ENCODE measurements at regions not wholly inside any gene's neighbourhood (a gene's known extent, or its start where the extent isn't known, plus 50 kb on each side); places are given as distances from the start of the nearest gene placed in this dataset.

DNA sequence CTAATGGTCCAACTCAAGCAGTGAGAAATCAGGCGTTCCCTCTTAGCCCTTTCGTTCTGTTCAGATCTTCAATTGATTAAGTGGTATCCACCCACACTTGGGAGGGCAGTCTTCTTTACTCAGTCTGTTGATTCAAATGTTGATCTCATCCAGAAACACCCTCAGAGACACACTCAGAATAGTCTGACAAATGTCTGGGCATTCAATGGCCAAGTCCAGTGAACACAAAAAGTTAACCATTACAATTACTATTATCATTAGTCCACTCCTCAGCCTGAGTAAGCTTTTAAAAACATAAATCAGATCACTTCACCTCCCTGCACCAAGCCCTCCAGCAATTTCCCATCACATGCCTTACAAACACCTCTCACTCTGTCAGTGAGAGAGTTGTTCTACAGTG is 423.2 kb downstream of the RFPL4B start:
- H3K27ac Mint-ChIP-seq = no peak overlapping the region
- Histone ChIP-seq H3K27me3 (ENCODE audit: insufficient read depth) (no peaks in the 10 kb centered on the region), H3K4me2 (no peak overlapping the region), H4K20me1 (replicated peaks; ENCODE audit: insufficient read depth) (no peaks in the 10 kb centered on the region), H3K4me3 (no peak overlapping the region), H3K4me1 (ENCODE audit: insufficient read depth) (no peaks in the 10 kb centered on the region), H3K79me2 (replicated peaks; ENCODE audit: insufficient read depth) (no peaks in the 10 kb centered on the region), H3F3A (replicated peaks; ENCODE audit: low read depth) (no peaks in the 10 kb centered on the region), H3K27ac (ENCODE audit: low read depth) (no peak overlapping the region), H3K36me3 (ENCODE audit: insufficient read depth) (no peaks in the 10 kb centered on the region), H3K9me2 (ENCODE audit: insufficient read depth) (no peaks in the 10 kb centered on the region), H2AFZ (no peak overlapping the region)
- no peaks in the 10 kb centered on the region for H3K4me1 Mint-ChIP-seq
- no peak for DNase-seq (ENCODE audit: low spot score)
- TF ChIP-seq NANOG (IDR thresholded peaks at IDR 0.05; ENCODE audit: borderline replicate concordance) = no peak
- TF ChIP-seq, protein P1, sequence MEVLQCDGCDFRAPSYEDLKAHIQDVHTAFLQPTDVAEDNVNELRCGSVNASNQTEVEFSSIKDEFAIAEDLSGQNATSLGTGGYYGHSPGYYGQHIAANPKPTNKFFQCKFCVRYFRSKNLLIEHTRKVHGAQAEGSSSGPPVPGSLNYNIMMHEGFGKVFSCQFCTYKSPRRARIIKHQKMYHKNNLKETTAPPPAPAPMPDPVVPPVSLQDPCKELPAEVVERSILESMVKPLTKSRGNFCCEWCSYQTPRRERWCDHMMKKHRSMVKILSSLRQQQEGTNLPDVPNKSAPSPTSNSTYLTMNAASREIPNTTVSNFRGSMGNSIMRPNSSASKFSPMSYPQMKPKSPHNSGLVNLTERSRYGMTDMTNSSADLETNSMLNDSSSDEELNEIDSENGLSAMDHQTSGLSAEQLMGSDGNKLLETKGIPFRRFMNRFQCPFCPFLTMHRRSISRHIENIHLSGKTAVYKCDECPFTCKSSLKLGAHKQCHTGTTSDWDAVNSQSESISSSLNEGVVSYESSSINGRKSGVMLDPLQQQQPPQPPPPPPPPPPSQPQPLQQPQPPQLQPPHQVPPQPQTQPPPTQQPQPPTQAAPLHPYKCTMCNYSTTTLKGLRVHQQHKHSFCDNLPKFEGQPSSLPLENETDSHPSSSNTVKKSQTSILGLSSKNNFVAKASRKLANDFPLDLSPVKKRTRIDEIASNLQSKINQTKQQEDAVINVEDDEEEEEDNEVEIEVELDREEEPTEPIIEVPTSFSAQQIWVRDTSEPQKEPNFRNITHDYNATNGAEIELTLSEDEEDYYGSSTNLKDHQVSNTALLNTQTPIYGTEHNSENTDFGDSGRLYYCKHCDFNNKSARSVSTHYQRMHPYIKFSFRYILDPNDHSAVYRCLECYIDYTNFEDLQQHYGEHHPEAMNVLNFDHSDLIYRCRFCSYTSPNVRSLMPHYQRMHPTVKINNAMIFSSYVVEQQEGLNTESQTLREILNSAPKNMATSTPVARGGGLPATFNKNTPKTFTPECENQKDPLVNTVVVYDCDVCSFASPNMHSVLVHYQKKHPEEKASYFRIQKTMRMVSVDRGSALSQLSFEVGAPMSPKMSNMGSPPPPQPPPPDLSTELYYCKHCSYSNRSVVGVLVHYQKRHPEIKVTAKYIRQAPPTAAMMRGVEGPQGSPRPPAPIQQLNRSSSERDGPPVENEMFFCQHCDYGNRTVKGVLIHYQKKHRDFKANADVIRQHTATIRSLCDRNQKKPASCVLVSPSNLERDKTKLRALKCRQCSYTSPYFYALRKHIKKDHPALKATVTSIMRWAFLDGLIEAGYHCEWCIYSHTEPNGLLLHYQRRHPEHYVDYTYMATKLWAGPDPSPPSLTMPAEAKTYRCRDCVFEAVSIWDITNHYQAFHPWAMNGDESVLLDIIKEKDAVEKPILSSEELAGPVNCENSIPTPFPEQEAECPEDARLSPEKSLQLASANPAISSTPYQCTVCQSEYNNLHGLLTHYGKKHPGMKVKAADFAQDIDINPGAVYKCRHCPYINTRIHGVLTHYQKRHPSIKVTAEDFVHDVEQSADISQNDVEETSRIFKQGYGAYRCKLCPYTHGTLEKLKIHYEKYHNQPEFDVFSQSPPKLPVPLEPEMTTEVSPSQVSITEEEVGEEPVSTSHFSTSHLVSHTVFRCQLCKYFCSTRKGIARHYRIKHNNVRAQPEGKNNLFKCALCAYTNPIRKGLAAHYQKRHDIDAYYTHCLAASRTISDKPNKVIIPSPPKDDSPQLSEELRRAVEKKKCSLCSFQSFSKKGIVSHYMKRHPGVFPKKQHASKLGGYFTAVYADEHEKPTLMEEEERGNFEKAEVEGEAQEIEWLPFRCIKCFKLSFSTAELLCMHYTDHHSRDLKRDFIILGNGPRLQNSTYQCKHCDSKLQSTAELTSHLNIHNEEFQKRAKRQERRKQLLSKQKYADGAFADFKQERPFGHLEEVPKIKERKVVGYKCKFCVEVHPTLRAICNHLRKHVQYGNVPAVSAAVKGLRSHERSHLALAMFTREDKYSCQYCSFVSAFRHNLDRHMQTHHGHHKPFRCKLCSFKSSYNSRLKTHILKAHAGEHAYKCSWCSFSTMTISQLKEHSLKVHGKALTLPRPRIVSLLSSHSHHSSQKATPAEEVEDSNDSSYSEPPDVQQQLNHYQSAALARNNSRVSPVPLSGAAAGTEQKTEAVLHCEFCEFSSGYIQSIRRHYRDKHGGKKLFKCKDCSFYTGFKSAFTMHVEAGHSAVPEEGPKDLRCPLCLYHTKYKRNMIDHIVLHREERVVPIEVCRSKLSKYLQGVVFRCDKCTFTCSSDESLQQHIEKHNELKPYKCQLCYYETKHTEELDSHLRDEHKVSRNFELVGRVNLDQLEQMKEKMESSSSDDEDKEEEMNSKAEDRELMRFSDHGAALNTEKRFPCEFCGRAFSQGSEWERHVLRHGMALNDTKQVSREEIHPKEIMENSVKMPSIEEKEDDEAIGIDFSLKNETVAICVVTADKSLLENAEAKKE (CRISPR knock-in tag; IDR thresholded peaks at IDR 0.05) = no peak
- no peak for TF ChIP-seq STAT1 (IDR thresholded peaks at IDR 0.05; ENCODE audit: unreplicated experiment)
- TF ChIP-seq, protein P2, sequence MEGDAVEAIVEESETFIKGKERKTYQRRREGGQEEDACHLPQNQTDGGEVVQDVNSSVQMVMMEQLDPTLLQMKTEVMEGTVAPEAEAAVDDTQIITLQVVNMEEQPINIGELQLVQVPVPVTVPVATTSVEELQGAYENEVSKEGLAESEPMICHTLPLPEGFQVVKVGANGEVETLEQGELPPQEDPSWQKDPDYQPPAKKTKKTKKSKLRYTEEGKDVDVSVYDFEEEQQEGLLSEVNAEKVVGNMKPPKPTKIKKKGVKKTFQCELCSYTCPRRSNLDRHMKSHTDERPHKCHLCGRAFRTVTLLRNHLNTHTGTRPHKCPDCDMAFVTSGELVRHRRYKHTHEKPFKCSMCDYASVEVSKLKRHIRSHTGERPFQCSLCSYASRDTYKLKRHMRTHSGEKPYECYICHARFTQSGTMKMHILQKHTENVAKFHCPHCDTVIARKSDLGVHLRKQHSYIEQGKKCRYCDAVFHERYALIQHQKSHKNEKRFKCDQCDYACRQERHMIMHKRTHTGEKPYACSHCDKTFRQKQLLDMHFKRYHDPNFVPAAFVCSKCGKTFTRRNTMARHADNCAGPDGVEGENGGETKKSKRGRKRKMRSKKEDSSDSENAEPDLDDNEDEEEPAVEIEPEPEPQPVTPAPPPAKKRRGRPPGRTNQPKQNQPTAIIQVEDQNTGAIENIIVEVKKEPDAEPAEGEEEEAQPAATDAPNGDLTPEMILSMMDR (conservative IDR thresholded peaks at IDR 0.05; ENCODE audit: low read depth in 2 of 2) = no peak
- TF ChIP-seq ZNF114 (CRISPR knock-in tag; IDR thresholded peaks at IDR 0.05) = no peak
- TF ChIP-seq POLR2AphosphoS5 (IDR thresholded peaks at IDR 0.05; ENCODE audit: low read depth) = no peak
- no peak for TF ChIP-seq EZH2phosphoT487 (IDR thresholded peaks at IDR 0.05; ENCODE audit: unreplicated experiment)
- no peak for TF ChIP-seq CREB1 (CRISPR knock-in tag; IDR thresholded peaks at IDR 0.05; ENCODE audit: low read depth)
- TF ChIP-seq JUNB (IDR thresholded peaks at IDR 0.05; ENCODE audit: unreplicated experiment) = no peak
- no peak for TF ChIP-seq EZH2 (IDR thresholded peaks at IDR 0.05; ENCODE audit: low read depth, unreplicated experiment)
- TF ChIP-seq, protein P3, sequence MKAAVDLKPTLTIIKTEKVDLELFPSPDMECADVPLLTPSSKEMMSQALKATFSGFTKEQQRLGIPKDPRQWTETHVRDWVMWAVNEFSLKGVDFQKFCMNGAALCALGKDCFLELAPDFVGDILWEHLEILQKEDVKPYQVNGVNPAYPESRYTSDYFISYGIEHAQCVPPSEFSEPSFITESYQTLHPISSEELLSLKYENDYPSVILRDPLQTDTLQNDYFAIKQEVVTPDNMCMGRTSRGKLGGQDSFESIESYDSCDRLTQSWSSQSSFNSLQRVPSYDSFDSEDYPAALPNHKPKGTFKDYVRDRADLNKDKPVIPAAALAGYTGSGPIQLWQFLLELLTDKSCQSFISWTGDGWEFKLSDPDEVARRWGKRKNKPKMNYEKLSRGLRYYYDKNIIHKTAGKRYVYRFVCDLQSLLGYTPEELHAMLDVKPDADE (IDR thresholded peaks at IDR 0.05) = no peak
- no peak for TF ChIP-seq ZNF331 (CRISPR knock-in tag; IDR thresholded peaks at IDR 0.05; ENCODE audit: low read depth)
- H3K27me3 Mint-ChIP-seq (ENCODE audit: insufficient read depth, low read depth, poor library complexity) = no peaks in the 10 kb centered on the region
- H3K9me3 Mint-ChIP-seq = peaks cover 18% of the 10 kb centered on the region
- peaks cover 17% of the 10 kb centered on the region for H3K36me3 Mint-ChIP-seq (ENCODE audit: low read depth)
- ATAC-seq = no peak
- no peak overlapping the region for H3K4me3 Mint-ChIP-seq
